Type B pancreatic cell (in vitro differentiated cells): ENCODE measurements at regions not wholly inside any gene's neighbourhood (a gene's known extent, or its start where the extent isn't known, plus 50 kb on each side); places are given as distances from the start of the nearest gene placed in this dataset.

Experiments
- DNase-seq: peaks from one replicate; pipeline ENCODE4 v3.0.0; 2021; ENCODE audit warnings: mixed read lengths; ENCODE audit not compliant: unreplicated experiment; ENCODE audit errors: extremely low spot score
- H3K27ac Mint-ChIP-seq: 2 replicates; pipeline ENCODE4 v1.8.0; 2021; ENCODE audit warnings: mild to moderate bottlenecking, mixed read lengths
- H3K27me3 Mint-ChIP-seq: 2 replicates; pipeline ENCODE4 v1.8.0; 2021; ENCODE audit warnings: mixed read lengths
- H3K36me3 Mint-ChIP-seq: 2 replicates; pipeline ENCODE4 v1.8.0; 2021; ENCODE audit warnings: mixed read lengths
- H3K4me1 Mint-ChIP-seq: one replicate; pipeline ENCODE4 v1.8.0; 2021; ENCODE audit warnings: mixed read lengths; ENCODE audit not compliant: unreplicated experiment
- H3K4me3 Mint-ChIP-seq: 2 replicates; pipeline ENCODE4 v1.8.0; 2021; ENCODE audit warnings: mild to moderate bottlenecking, mixed read lengths
- H3K9me3 Mint-ChIP-seq: 2 replicates; pipeline ENCODE4 v1.8.0; 2021; ENCODE audit warnings: mixed read lengths
- TF ChIP-seq, protein P1 (sequence below): fragments of 200-600 bp; sonication (generic); conservative IDR thresholded peaks from 2 replicates; pipeline ENCODE4 v1.5.0; 2021; ENCODE audit warnings: antibody characterized with exemption, mild to moderate bottlenecking

DNA sequence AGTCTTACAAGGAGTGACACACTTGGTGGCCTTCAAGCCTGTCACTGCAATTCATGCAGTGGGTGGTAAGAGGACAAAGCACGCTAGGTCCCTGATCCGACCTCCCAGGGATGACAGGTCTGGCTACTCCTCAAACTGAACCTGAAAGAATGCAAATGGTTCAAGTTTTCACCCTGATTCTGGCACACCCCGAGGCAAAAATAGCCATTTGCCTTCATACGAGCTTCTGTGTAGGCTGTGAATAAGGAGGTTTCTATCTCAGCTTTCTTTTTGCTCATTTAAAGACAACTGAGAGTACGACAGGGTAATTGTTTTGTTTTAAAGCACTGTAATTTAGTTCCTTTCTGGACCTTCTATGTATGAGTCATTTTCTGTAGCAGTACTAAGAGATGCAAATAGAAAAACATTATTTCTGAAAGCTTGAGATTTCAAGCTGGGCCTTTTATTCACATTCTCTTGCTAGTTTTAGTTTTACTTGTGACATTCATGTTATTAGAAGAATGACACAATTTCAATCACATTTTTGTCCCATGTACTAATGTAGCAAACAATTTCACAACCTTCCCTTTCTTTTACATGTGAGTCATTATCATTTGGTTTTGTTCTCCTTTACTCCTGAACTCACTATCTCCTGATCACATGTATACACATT lies 56.6 kb upstream of the FDX1 start:
- TF ChIP-seq, protein P1, sequence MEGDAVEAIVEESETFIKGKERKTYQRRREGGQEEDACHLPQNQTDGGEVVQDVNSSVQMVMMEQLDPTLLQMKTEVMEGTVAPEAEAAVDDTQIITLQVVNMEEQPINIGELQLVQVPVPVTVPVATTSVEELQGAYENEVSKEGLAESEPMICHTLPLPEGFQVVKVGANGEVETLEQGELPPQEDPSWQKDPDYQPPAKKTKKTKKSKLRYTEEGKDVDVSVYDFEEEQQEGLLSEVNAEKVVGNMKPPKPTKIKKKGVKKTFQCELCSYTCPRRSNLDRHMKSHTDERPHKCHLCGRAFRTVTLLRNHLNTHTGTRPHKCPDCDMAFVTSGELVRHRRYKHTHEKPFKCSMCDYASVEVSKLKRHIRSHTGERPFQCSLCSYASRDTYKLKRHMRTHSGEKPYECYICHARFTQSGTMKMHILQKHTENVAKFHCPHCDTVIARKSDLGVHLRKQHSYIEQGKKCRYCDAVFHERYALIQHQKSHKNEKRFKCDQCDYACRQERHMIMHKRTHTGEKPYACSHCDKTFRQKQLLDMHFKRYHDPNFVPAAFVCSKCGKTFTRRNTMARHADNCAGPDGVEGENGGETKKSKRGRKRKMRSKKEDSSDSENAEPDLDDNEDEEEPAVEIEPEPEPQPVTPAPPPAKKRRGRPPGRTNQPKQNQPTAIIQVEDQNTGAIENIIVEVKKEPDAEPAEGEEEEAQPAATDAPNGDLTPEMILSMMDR, result no peak
- Mint-ChIP-seq H3K36me3 (no peaks in the 10 kb centered on the region), H3K27me3 (no peaks in the 10 kb centered on the region), H3K4me3 (no peak overlapping the region), H3K9me3 (no peaks in the 10 kb centered on the region), H3K4me1 (peaks cover 12% of the 10 kb centered on the region), H3K27ac (peak overlapping the region; percentile 35)
- DNase-seq, result no peak

DNA sequence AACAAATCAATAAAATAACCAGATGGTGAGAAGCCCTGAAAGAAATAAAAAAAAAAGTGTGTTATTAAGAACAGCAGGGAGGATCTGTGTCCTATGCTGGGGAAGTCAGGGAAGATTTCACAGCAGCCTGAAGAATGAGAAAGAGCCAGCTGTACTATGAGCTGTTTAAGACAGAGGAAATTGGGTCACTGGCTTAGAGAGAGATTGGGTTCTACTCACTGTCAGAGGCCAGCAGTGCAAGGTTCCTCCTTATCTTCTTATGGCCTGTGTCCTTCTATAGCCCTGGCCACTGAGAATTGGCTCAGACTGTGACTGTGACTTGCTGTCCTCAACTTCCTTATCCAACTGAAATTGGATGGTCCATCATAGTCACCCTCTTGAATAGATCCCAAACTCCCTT lies 54.8 kb upstream of the FDX1 start:
- no peaks in the 10 kb centered on the region for H3K27me3 Mint-ChIP-seq
- TF ChIP-seq, protein P1, result no peak
- H3K4me1 Mint-ChIP-seq, result peaks cover 12% of the 10 kb centered on the region
- H3K9me3 Mint-ChIP-seq, result no peaks in the 10 kb centered on the region
- H3K4me3 Mint-ChIP-seq, result no peak overlapping the region
- no peaks in the 10 kb centered on the region for H3K36me3 Mint-ChIP-seq
- no peak overlapping the region for H3K27ac Mint-ChIP-seq
- DNase-seq, result no peak

- Mint-ChIP-seq H3K4me3 (no peak overlapping the region), H3K9me3 (no peaks in the 10 kb centered on the region), H3K36me3 (no peaks in the 10 kb centered on the region), H3K27ac (no peak overlapping the region), H3K4me1 (peaks cover 12% of the 10 kb centered on the region), H3K27me3 (no peaks in the 10 kb centered on the region)
- no peak for DNase-seq
- TF ChIP-seq, protein P1, result no peak
Measured at GRCh38 chr11:110375351-110375750, 54.4 kb upstream of the FDX1 start.

DNA sequence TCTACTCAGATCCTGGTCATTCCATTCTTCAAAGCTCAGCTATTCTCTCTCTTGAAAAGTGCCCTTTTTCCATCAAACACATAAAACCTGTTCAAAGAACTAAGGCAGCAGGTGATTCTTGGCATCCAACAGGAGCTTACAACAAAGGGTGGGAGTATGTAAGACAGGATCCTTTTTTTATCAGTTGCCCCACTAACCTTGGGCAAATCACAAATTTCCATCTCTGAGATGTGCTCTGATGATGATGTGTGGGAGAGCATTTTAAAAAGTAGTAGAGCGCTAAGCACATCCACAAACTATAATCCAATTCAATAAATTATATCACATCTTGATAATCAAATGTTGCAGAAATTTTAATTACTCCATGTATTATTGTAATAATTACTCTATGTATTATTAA lies 53.7 kb upstream of the FDX1 start:
- H3K27me3 Mint-ChIP-seq, result no peaks in the 10 kb centered on the region
- no peak overlapping the region for H3K27ac Mint-ChIP-seq
- DNase-seq, result no peak
- TF ChIP-seq, protein P1, result no peak
- H3K9me3 Mint-ChIP-seq, result no peaks in the 10 kb centered on the region
- no peak overlapping the region for H3K4me3 Mint-ChIP-seq
- H3K4me1 Mint-ChIP-seq, result peaks cover 12% of the 10 kb centered on the region
- no peaks in the 10 kb centered on the region for H3K36me3 Mint-ChIP-seq

- H3K27me3 Mint-ChIP-seq, result no peaks in the 10 kb centered on the region
- TF ChIP-seq, protein P1, result peak; percentile 93
- H3K9me3 Mint-ChIP-seq, result no peaks in the 10 kb centered on the region
- peaks cover 12% of the 10 kb centered on the region for H3K4me1 Mint-ChIP-seq
- H3K4me3 Mint-ChIP-seq, result peak overlapping the region; percentile 73
- H3K36me3 Mint-ChIP-seq, result no peaks in the 10 kb centered on the region
- DNase-seq, result no peak
- peak overlapping the region; percentile 73 for H3K27ac Mint-ChIP-seq
Measured at GRCh38 chr11:110376711-110377324, 52.9 kb upstream of the FDX1 start.
